ENCODE measurements at regions not wholly inside any gene's neighbourhood (a gene's known extent, or its start where the extent isn't known, plus 50 kb on each side); places are given as distances from the start of the nearest gene placed in this dataset.

GRCh38 chr2:129757366-129757914 lies 222.0 kb upstream of the RAB6C start (continued):
- TF ChIP-seq ZNF772 (CRISPR knock-in tag; IDR thresholded peaks at IDR 0.05) (no peak), DMAP1 (CRISPR knock-in tag; IDR thresholded peaks at IDR 0.05) (no peak), KAT8 (CRISPR knock-in tag; IDR thresholded peaks at IDR 0.05) (no peak), SMARCC2 (IDR thresholded peaks at IDR 0.05) (no peak)

GRCh38 chr2:129757915-129758783 lies 221.3 kb upstream of the RAB6C start:
- ChIA-PET CTCF (ENCODE audit: low intra/inter-chr PET ratio, low total read pairs) (no interaction called here), POLR2A (no interaction called here)
- no peak overlapping the region for H3K9ac ChIP-seq (ENCODE audit: insufficient read depth, low read depth, low read length)
- H3K36me3 ChIP-seq (replicated peaks in 1 of 2; ENCODE audit: control insufficient read depth in 1 of 2, insufficient read depth in 2 of 2, low read length in 2 of 2): no peaks in the 10 kb centered on the region
- no peak overlapping the region for H3K27ac ChIP-seq (ENCODE audit: extremely low read length, insufficient read depth, low read length)
- H3K79me2 ChIP-seq (ENCODE audit: insufficient read depth, low read length): no peaks in the 10 kb centered on the region
- peak overlapping the region; percentile 41 for H3K4me2 ChIP-seq (ENCODE audit: low read depth, low read length)
- no TSS peak for BruUV-seq (replicated peaks)
- no peak for DNase-seq (ENCODE audit: low spot score)
- H4K20me1 ChIP-seq (ENCODE audit: insufficient read depth, low read length): no peaks in the 10 kb centered on the region
- no peak overlapping the region for H2AFZ ChIP-seq (ENCODE audit: low read length)
- ATAC-seq: peak; percentile 20
- WGBS (ENCODE audit: low lambda C conversion rate): 19% methylated on average over 12 of the region's 15 CpGs
- no peak for FAIRE-seq
- intact Hi-C loops (cut with micrococcal nuclease; ENCODE audit: unreplicated experiment) (no loop called here), in situ Hi-C loops (cut with HindIII; ENCODE audit: extremely low pct_ligation_motif_present, low pct_unique_long_range_greater_than_20kb) (no loop called here)
- H3K9me3 ChIP-seq (ENCODE audit: low read length): no peaks in the 10 kb centered on the region
- H3K4me3 ChIP-seq (replicated peaks in 1 of 3; ENCODE audit: insufficient read depth in 1 of 3, low read depth in 2 of 3, low read length in 3 of 3): no peak overlapping the region; a peak in 1 of 6 replicates
- no peaks in the 10 kb centered on the region for H3K4me1 ChIP-seq (ENCODE audit: insufficient read depth, low read length)
- peaks cover 6 to 52% of the 10 kb centered on the region in 2 experiments; a peak in 4 of 5 replicates for H3K27me3 ChIP-seq (ENCODE audit: control insufficient read depth in 1 of 2, insufficient read depth in 2 of 2, low read length in 2 of 2)
- no peak for TF ChIP-seq PLRG1 (conservative IDR thresholded peaks at IDR 0.05)
- TF ChIP-seq ZBTB25 (CRISPR knock-in tag; IDR thresholded peaks at IDR 0.05): no peak
- TF ChIP-seq DBP (CRISPR knock-in tag; IDR thresholded peaks at IDR 0.05; ENCODE audit: not compliant biosample characterization): no peak
- TF ChIP-seq ARHGAP35 (CRISPR knock-in tag; IDR thresholded peaks at IDR 0.05; ENCODE audit: borderline replicate concordance): no peak
- TF ChIP-seq NR1H2 (CRISPR knock-in tag; IDR thresholded peaks at IDR 0.05; ENCODE audit: borderline replicate concordance, low read depth): no peak
- no peak for TF ChIP-seq BATF2 (CRISPR knock-in tag; IDR thresholded peaks at IDR 0.05)
- TF ChIP-seq SIX4 (CRISPR knock-in tag; IDR thresholded peaks at IDR 0.05): no peak
